Urinary bladder (tissue), 3 donors: ENCODE measurements at regions not wholly inside any gene's neighbourhood (a gene's known extent, or its start where the extent isn't known, plus 50 kb on each side); places are given as distances from the start of the nearest gene placed in this dataset.
"Not testable (repeated sequence)": the region's sequence is repeated elsewhere in the genome, so short reads cannot be mapped to it uniquely, and the experiment has no call there.

Source experiments
- DNase-seq: peaks from one replicate; pipeline ENCODE4 v3.0.0-alpha.2; 2015; ENCODE audit errors: extremely low spot score
- H3K27ac ChIP-seq: one replicate; pipeline ENCODE4 v1.5.1; 2013; ENCODE audit warnings: low read depth, mild to moderate bottlenecking, moderate library complexity
- H3K36me3 ChIP-seq: one replicate; pipeline ENCODE4 v1.6.1; 2013; ENCODE audit warnings: mild to moderate bottlenecking, moderate library complexity; ENCODE audit not compliant: insufficient read depth
- H3K4me1 ChIP-seq: one replicate; pipeline ENCODE4 v1.6.1; 2013; ENCODE audit warnings: mild to moderate bottlenecking, moderate library complexity; ENCODE audit not compliant: insufficient read depth
- H3K4me3 ChIP-seq: one replicate; pipeline ENCODE4 v1.5.1; 2013; ENCODE audit warnings: low read depth, low read length
- WGBS: extraction: QIAGEN DNeasy Blood & Tissue Kit; methylation state at CpG from one replicate; pipeline ENCODE4 v1.1.7; 2013; 5-methylcytosine and 5-hydroxymethylcytosine counted together
- donor health status: healthy with polysubstance abuse.
- donor health status: healthy.

GRCh38 chr6:56840467-56841380, 114.2 kb upstream of the BEND6 start:
- DNase-seq, result no peak
- Histone ChIP-seq H3K4me3 (no peak overlapping the region), H3K27ac (peak overlapping the region; percentile 38), H3K36me3 (no peaks in the 10 kb centered on the region), H3K4me1 (no peaks in the 10 kb centered on the region)
- 37% methylated on average over 6 of the region's 6 CpGs for WGBS

DNA sequence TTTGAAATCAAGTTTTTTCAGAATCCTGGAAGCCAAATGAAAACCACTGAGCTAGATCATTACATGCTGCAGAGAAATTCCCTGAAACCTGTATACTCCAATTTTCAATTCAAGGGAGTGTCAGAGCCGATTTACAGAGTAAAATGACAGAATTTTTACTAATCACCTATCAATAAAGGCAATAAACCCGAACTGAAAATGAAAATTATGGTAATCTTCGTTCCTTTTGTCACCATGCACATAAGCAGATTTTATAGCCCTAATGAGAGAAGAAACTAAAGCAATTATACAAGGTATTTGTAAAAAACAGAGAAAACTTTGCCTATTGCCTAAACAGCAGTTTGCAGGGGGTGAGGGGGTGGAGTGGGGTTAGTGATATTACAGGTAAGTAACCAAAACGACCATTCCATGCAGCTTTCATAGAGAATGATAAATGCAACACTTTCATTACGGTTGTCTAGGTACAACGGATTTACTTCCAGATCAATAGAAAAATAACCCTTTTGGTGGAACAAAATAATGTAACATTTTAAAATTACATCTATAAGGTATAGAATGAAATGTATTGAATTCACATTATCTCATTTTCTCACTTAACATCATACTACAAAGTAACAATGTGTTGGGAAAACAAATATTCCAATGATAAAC, 115.2 kb upstream of the BEND6 start:
- H3K27ac ChIP-seq, result no peak overlapping the region
- H3K4me3 ChIP-seq, result no peak overlapping the region
- no peaks in the 10 kb centered on the region for H3K36me3 ChIP-seq
- DNase-seq, result no peak
- 91% methylated on average over 6 of the region's 6 CpGs for WGBS
- no peaks in the 10 kb centered on the region for H3K4me1 ChIP-seq

GRCh38 chr6:56838965-56839364, 115.9 kb upstream of the BEND6 start:
- H3K27ac ChIP-seq, result no peak overlapping the region
- 89% methylated on average over 1 of the region's 1 CpG for WGBS
- H3K4me1 ChIP-seq, result no peaks in the 10 kb centered on the region
- no peak for DNase-seq
- H3K4me3 ChIP-seq, result no peak overlapping the region
- H3K36me3 ChIP-seq, result no peaks in the 10 kb centered on the region

GRCh38 chr6:56838016-56838555, 116.8 kb upstream of the BEND6 start:
- Histone ChIP-seq H3K27ac (no peak overlapping the region), H3K4me1 (no peaks in the 10 kb centered on the region), H3K36me3 (no peaks in the 10 kb centered on the region), H3K4me3 (no peak overlapping the region)
- DNase-seq, result no peak
- 77% methylated on average over 2 of the region's 2 CpGs for WGBS

GRCh38 chr6:56837322-56837894, 117.5 kb upstream of the BEND6 start:
- no peaks in the 10 kb centered on the region for H3K4me1 ChIP-seq
- no peak overlapping the region for H3K4me3 ChIP-seq

DNA sequence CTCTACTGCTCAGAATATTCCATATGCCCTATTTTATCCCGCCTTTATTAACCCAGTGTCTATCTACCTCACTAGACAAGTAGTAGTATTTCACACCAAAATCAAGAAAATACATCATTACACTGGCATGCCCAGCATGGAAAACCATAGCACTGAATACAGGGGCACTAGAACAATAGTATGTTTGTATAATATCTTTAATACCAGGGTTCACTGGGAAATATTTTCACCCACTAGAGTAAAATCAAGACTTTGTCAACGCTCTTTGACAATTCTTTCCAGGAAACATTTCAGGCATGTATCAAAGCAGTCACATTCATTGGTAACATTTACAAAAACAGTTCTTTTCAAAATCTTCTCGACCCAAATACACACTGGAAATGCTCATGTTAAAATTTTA, 119.3 kb upstream of the BEND6 start:
- 93% methylated on average over 3 of the region's 3 CpGs for WGBS
- H3K4me3 ChIP-seq, result no peak overlapping the region
- no peaks in the 10 kb centered on the region for H3K4me1 ChIP-seq
- H3K36me3 ChIP-seq, result no peaks in the 10 kb centered on the region
- no peak for DNase-seq
- H3K27ac ChIP-seq, result no peak overlapping the region

More at GRCh38 chr6:56837322-56837894, 117.5 kb upstream of the BEND6 start:
- no peak for DNase-seq
- 93% methylated on average over 6 of the region's 6 CpGs for WGBS
- H3K36me3 ChIP-seq, result no peaks in the 10 kb centered on the region
- H3K27ac ChIP-seq, result no peak overlapping the region

DNA sequence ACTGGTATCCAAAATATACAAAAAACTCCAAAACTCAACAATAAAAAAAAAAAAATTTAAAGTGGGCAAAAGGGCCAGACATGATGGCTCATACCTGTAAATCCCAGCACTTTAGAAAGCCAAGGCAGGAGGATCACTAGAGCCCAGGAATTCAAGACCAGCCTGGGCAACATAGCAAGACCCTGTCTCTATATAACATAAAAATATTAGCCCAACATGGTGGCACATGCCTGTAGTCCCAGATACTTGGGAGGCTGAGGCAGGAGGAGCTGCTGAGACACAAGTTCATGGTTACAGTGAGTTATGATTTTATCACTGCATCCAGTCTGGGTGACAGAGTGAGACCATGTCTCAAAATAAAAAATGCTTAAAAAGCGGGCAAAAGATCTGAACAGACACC, 121.0 kb upstream of the BEND6 start:
- H3K4me3 ChIP-seq, result no peak overlapping the region
- H3K4me1 ChIP-seq, result no peaks in the 10 kb centered on the region
- H3K36me3 ChIP-seq, result no peaks in the 10 kb centered on the region
- WGBS, result 96% methylated on average over 1 of the region's 1 CpG
- no peak for DNase-seq
- no peak overlapping the region for H3K27ac ChIP-seq

DNA sequence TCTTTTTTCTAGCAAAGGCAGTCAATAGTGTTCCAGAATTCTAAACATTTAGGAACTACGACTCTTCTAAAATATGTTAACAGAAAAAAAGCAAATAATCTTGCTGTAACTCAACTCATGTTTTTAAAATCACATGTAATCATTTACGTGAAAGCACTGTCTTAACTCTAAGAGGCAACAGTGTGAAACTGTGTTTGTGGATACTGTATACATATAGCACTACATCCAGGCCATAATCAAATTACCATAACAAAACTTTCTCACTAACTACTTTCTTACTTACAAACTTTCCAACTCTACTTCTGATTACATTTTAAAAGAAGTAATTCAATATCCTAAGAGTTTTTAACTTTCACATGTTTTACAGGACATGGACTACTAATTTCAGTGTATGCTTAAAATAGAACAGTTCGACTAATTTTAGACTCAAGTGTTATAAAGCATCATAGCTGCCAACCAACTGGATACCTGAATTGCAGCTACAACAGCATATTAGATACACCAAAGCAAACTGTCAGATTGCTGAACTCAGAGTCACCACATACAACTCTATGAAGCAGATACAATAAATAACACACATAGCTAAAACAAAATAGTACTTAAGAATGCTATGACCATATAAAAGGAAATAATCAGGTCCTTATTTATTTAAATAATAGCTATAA, 121.6 kb upstream of the BEND6 start:
- Histone ChIP-seq H3K36me3 (no peaks in the 10 kb centered on the region), H3K4me3 (no peak overlapping the region), H3K27ac (no peak overlapping the region), H3K4me1 (no peaks in the 10 kb centered on the region)
- WGBS, result 74% methylated on average over 3 of the region's 3 CpGs
- DNase-seq, result no peak

DNA sequence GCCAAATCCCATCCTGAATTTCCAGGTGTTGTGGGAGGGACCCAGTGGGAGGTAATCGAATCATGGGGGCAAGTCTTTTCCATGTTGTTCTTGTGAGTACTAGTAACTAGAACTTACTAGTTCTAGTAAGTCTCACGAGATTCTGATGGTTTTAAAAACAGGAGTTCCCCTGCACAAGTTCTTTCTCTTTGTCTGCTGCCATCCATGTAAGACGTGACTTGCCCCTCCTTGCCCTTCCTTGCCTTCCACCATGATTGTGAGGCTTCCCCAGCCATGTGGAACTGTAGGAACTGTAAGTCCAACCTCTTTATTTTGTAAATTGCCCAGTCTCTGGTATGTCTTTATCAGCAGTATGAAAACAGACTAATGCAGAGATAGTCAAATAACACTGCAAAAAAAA, 122.7 kb upstream of the BEND6 start:
- DNase-seq, result no peak
- Histone ChIP-seq H3K4me3 (no peak overlapping the region), H3K36me3 (no peaks in the 10 kb centered on the region), H3K4me1 (no peaks in the 10 kb centered on the region), H3K27ac (no peak overlapping the region)
- WGBS, result 95% methylated on average over 3 of the region's 3 CpGs

DNA sequence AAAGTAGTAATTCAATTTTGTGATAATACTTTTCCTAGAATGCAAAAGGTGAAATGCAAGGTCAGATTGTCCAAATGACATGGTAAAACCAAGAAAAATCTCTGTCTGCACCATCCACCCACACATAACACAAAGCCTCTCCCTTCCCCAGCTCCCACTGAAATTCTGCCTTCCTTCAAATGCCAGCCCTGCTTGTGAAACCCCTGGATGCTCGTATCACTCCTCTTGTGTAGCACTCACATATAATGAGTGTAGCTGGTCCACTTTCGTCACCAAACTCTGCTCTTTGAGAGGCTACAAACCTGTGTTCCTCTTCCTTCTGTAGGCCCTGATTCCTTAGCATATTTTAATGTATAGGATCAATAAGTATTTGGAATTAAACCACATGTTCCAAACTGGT, 123.6 kb upstream of the BEND6 start:
- no peak overlapping the region for H3K27ac ChIP-seq
- no peak for DNase-seq

DNA sequence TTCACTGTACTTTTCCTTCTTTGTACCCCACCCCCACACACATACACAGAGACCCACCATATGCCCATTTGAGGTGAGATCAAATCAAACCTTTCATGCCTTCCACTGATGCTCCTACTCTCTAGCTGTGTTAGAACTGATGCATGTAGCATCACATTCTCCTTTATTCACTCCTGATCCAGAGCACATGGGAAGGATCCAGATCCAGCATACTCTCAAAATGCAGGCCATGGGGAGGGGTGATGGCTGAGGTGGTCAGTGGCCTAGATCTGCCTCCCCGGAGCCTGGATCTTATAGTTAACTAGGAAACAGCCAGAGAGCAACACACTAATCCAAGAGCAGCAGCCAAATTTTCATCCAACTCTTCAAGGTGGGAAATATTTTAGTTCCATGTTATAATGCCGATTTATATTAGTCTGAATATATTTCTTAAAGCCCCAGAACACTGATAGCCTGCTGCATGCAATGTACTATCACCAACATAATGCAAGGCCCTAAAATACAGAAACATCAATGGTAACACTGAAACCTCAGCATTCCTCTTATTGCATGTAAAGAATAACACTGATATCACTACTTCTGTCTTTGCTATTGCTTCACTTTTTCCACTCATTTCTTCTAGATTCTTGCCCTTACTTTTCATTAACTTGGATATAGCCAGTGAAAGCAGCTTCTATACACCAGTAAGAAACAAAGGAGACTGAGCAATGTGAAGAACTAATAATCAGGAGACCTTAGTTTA, 126.8 kb upstream of the BEND6 start:
- Histone ChIP-seq H3K27ac (no peak overlapping the region), H3K4me1 (no peaks in the 10 kb centered on the region), H3K36me3 (no peaks in the 10 kb centered on the region), H3K4me3 (no peak overlapping the region)
- WGBS, result 78% methylated on average over 2 of the region's 2 CpGs
- DNase-seq, result no peak

More for the DNA sequence above, 123.6 kb upstream of the BEND6 start:
- WGBS, result 90% methylated on average over 2 of the region's 2 CpGs
- H3K4me1 ChIP-seq, result no peaks in the 10 kb centered on the region
- no peak overlapping the region for H3K4me3 ChIP-seq
- H3K36me3 ChIP-seq, result no peaks in the 10 kb centered on the region

DNA sequence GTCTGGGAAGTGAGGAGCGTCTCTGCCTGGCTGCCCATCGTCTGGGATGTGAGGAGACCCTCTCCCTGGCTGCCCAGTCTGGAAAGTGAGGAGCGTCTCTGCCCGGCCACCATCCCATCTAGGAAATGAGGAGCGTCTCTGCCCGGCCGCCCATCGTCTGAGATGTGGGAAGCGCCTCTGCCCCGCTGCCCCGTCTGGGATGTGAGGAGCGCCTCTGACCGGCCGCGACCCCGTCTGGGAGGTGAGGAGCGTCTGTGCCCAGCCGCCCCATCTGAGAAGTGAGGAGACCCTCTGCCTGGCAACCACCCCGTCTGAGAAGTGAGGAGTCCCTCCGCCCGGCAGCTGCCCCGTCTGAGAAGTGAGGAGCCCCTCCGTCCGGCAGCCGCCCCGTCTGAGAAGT, 130.5 kb upstream of the BEND6 start:
- H3K27ac ChIP-seq, DNase-seq, H3K4me1 ChIP-seq, H3K36me3 ChIP-seq, H3K4me3 ChIP-seq: not testable (repeated sequence)
- 94% methylated on average over 26 of the region's 26 CpGs for WGBS

DNA sequence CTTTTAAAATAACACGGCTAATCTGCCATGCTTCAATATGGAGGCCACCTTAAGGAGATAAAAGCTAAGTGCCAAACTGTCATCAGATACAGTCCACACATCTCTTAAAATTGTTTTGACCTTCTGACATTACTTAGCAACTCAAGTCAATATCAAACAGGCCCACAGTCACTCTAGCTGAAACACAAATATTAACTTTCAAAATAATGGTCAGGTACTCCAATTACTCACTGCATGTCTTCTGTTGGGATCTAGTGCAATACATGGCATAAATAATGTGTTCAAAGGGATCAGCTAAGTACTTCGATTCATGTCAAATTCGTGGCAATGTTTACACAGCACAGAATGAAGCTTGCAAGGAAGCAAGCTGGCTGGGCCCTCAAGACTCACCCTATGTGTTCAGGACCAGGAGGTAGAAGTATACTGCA, 133.9 kb upstream of the BEND6 start:
- DNase-seq, result no peak
- no peak overlapping the region for H3K4me3 ChIP-seq
- no peaks in the 10 kb centered on the region for H3K4me1 ChIP-seq
- H3K36me3 ChIP-seq, result no peaks in the 10 kb centered on the region
- H3K27ac ChIP-seq, result no peak overlapping the region
- 57% methylated on average over 3 of the region's 3 CpGs for WGBS
